ENCODE measurements at regions not wholly inside any gene's neighbourhood (a gene's known extent, or its start where the extent isn't known, plus 50 kb on each side); places are given as distances from the start of the nearest gene placed in this dataset.

DNA sequence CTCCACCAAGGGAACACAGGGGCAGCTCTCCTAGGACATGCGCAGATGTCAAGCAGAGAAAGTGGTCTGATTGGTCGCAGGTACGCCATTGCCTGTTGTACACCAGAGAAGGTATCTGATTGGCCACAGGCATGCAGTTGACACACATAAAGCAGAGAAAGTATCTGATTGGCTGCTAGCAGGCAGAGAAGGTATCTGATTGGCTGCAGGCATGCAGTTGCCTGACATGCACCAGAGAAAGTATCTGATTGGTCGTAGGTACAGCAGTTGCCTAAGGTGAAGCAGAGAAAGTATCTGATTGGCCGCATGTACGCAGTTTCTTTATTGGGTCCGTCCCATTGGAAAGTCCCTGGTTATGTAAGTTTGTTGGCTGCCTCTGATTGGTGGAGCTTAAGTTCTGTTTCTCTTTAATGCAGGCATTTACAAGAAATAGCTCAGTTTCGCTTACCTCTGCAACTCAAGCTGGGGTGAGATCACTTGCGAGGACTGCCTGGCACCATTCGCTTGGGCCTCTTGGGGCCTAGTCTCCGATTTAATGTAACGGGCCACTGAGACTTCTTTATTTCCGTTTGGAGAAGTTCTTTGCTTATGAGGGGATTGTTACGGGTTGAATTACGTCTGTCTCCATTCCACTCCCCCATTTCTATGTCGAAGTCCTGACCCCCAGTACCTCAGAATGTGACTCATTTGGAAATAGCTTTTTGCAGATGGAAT is 74.2 kb downstream of the SIK1 start:
- no peak overlapping the region for H3K9ac ChIP-seq (ENCODE audit: insufficient read length)
- H3K4me3 ChIP-seq, result no peak overlapping the region
- DNase-seq (ENCODE audit: low read depth, low spot score), result peak; percentile 35
- no peaks in the 10 kb centered on the region for H3K9me3 ChIP-seq (ENCODE audit: low read depth, low read length)
- TF ChIP-seq EZH2 (IDR thresholded peaks at IDR 0.05) (no peak), POLR2AphosphoS5 (IDR thresholded peaks at IDR 0.05; ENCODE audit: borderline replicate concordance, low read depth, low read length) (no peak), FOXP2 (optimal IDR thresholded peaks at IDR 0.05; ENCODE audit: control extremely low read depth, extremely low read length, insufficient read depth) (no peak)
- no peaks in the 10 kb centered on the region for H3K36me3 ChIP-seq (ENCODE audit: insufficient read depth, low read length)
- H3K27ac ChIP-seq, result peak overlapping the region; percentile 83

DNA sequence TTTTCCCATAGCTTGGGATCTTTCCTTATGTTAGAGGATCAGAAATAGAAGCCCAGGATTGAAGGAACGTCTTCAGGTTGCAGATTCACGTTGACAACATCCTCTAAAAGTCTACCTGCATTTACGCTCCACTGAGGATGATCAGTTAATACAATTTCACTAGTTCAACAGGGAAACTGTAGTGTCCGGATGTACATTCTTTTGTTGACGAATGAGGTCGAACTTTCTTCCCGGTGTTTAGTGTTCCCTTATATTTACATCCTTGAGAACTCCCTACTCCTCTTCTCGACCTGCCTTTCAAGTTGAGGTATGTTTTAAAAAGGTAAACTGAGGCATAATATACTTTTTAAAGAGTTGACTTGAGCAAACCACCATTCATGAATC is 74.8 kb downstream of the SIK1 start:
- no peak for TF ChIP-seq FOXP2 (optimal IDR thresholded peaks at IDR 0.05; ENCODE audit: control extremely low read depth, extremely low read length, insufficient read depth)
- no peak for TF ChIP-seq POLR2AphosphoS5 (IDR thresholded peaks at IDR 0.05; ENCODE audit: borderline replicate concordance, low read depth, low read length)
- no peak for TF ChIP-seq EZH2 (IDR thresholded peaks at IDR 0.05)
- Histone ChIP-seq H3K9ac (ENCODE audit: insufficient read length) (no peak overlapping the region), H3K9me3 (ENCODE audit: low read depth, low read length) (no peaks in the 10 kb centered on the region), H3K27ac (peak overlapping the region; percentile 5; the same call in 1 of the 2 replicates), H3K36me3 (ENCODE audit: insufficient read depth, low read length) (no peaks in the 10 kb centered on the region), H3K4me3 (no peak overlapping the region)
- no peak for DNase-seq (ENCODE audit: low read depth, low spot score)

DNA sequence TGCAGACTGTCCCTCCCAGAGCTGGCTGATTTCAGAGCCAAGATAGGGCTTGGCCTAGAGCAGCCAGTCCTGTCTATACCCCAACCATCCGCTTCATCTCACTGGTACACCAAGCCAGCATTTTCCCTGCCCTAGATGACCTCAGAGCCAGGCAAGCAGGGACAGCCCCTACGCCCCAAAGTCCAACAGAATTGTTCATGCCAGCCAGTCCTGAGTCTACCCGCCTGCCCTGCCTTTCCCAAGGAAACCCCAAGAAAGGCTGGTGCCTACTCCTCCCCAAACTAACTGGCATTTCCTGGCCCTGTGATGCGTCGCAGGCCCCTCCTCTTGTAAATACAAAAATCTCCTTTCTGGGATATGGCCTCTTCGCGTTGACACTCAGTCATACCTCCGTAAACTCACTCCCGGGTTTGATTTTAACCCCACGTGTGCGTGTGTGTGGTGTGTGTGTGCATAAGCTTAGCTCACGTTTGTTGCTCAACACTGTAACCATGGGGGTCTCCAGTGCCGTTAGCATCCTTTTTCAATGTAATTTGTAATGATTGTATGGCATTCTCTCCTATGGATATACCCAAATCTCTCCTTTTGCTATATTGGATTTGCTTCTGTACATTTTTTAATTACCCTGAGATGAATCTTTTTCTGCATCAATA is 75.3 kb downstream of the SIK1 start:
- Histone ChIP-seq H3K9me3 (ENCODE audit: low read depth, low read length) (no peaks in the 10 kb centered on the region), H3K4me3 (no peak overlapping the region), H3K36me3 (ENCODE audit: insufficient read depth, low read length) (no peaks in the 10 kb centered on the region), H3K9ac (ENCODE audit: insufficient read length) (no peak overlapping the region), H3K27ac (no peak overlapping the region)
- TF ChIP-seq EZH2 (IDR thresholded peaks at IDR 0.05) (no peak), POLR2AphosphoS5 (IDR thresholded peaks at IDR 0.05; ENCODE audit: borderline replicate concordance, low read depth, low read length) (no peak), FOXP2 (optimal IDR thresholded peaks at IDR 0.05; ENCODE audit: control extremely low read depth, extremely low read length, insufficient read depth) (no peak)
- DNase-seq (ENCODE audit: low read depth, low spot score), result no peak

DNA sequence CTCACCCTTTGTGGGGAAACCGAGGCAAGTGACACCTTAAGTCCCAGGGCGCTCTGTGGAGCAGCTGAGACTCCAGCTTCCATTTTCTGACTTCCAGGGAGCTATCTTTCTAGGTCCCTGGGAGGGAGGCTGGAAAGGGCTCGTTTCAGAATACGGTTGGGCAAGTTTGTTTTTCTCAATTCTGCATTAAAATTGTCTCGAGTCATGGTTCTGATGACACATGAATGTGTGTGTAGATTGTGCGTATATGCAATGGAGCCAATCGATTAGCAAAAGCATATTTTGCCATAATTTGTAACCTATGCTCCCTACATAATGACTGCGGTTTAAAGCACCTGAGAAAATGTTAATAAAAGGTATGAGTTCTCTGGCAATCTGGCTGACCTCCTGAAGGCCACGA is 77.3 kb downstream of the SIK1 start:
- H3K4me3 ChIP-seq, result no peak overlapping the region
- no peak overlapping the region for H3K27ac ChIP-seq
- no peak for TF ChIP-seq FOXP2 (optimal IDR thresholded peaks at IDR 0.05; ENCODE audit: control extremely low read depth, extremely low read length, insufficient read depth)
- no peak for TF ChIP-seq EZH2 (IDR thresholded peaks at IDR 0.05)
- no peak for TF ChIP-seq POLR2AphosphoS5 (IDR thresholded peaks at IDR 0.05; ENCODE audit: borderline replicate concordance, low read depth, low read length)
- DNase-seq (ENCODE audit: low read depth, low spot score), result no peak
- no peaks in the 10 kb centered on the region for H3K9me3 ChIP-seq (ENCODE audit: low read depth, low read length)
- no peaks in the 10 kb centered on the region for H3K36me3 ChIP-seq (ENCODE audit: insufficient read depth, low read length)
- H3K9ac ChIP-seq (ENCODE audit: insufficient read length), result no peak overlapping the region

DNA sequence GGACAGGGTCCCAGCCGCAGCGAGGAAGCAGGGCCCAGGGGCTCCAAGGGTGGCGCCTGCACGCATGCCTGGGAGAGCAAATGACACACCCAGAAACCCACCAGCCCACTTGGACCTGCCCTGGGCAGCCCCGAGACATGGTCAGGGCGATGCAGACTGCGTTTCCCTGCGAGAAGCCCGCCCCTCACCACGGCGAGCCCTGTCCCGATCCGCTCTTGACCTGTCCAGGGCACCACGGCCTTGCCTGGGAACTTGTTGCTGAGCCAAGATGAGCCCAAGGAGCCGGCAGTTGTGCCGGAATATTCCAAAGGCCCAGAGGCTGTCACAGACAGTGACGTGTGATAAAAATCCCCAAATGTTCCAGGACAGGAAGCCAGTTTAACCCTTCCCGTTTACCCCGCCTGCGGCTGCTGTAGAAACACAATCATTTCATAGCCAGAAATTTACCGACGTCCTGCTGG is 78.1 kb downstream of the SIK1 start:
- H3K27ac ChIP-seq, result no peak overlapping the region

DNA sequence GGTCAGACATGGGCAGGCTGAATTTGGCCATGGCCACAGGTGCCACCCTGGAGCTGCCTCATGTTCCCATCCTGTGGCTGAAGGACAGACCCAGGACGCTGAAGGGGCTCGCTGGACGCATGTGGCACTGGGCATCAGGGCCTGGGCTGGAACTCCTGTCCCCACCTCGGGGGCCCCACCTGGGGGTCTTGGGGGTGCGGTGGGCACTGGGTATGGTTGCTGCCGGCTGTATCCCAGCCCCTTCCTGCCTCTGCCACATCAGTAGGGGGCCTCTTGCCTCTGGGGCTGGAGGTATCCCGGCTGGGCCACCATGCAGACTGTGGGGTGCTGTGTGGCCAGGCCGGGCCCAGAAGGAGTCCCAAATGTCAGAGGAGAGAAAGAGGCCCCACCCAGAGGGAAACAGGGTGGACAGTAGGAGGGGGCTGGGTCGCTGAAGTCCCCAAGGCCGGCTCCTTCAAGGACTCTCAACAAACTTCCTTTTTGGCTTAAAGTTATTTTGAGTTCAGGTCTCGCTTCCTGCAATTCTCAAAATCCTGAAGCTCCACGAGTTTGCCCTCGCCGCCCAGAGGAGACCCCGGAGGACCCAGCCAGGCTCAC is 78.7 kb downstream of the SIK1 start:
- no peaks in the 10 kb centered on the region for H3K9me3 ChIP-seq (ENCODE audit: low read depth, low read length)
- no peak overlapping the region for H3K9ac ChIP-seq (ENCODE audit: insufficient read length)
- no peak overlapping the region for H3K27ac ChIP-seq
- TF ChIP-seq FOXP2 (optimal IDR thresholded peaks at IDR 0.05; ENCODE audit: control extremely low read depth, extremely low read length, insufficient read depth) (no peak), POLR2AphosphoS5 (IDR thresholded peaks at IDR 0.05; ENCODE audit: borderline replicate concordance, low read depth, low read length) (no peak)
- no peak for DNase-seq (ENCODE audit: low read depth, low spot score)
- no peaks in the 10 kb centered on the region for H3K36me3 ChIP-seq (ENCODE audit: insufficient read depth, low read length)
- H3K4me3 ChIP-seq, result no peak overlapping the region

More for the DNA sequence above, 78.1 kb downstream of the SIK1 start:
- H3K4me3 ChIP-seq, result no peak overlapping the region
- DNase-seq (ENCODE audit: low read depth, low spot score), result no peak
- no peaks in the 10 kb centered on the region for H3K9me3 ChIP-seq (ENCODE audit: low read depth, low read length)
- TF ChIP-seq EZH2 (IDR thresholded peaks at IDR 0.05), result no peak
- TF ChIP-seq FOXP2 (optimal IDR thresholded peaks at IDR 0.05; ENCODE audit: control extremely low read depth, extremely low read length, insufficient read depth), result no peak
- no peak for TF ChIP-seq POLR2AphosphoS5 (IDR thresholded peaks at IDR 0.05; ENCODE audit: borderline replicate concordance, low read depth, low read length)
- no peaks in the 10 kb centered on the region for H3K36me3 ChIP-seq (ENCODE audit: insufficient read depth, low read length)
- no peak overlapping the region for H3K9ac ChIP-seq (ENCODE audit: insufficient read length)

DNA sequence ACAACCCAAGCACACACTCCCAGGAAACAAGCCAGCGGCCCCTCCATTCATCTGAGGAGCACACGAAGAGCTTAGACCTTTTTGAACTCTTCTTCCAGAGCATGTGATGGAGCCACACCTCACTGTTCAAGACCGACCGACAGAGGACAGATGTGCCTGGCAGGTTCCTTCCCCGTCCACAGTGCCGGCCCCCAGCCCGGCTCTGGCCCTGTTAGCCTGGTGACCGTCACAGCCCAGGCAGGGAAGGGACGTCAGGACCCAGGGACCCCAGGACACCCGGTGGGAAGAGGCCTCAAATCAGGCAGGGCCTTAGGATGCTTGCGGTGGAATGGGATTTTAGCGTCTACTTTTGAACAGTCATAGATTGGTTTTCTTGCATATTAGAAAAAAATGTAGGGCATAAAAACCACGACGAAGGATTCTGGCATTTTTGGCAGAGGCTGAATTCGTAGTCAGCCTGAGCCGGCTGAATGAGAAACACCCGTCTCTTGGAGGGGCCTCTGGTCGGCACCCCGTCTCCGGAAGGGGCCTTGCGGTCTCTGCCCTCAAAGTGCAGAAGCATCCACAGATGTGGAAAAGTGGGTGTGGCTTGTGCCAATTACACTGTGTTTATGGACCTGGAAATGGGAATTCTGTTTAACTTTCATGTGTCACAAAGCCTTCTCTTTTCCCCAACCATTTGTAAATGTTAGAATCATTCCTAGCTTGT is 79.3 kb downstream of the SIK1 start:
- no peak for DNase-seq (ENCODE audit: low read depth, low spot score)
- no peak overlapping the region for H3K9ac ChIP-seq (ENCODE audit: insufficient read length)
- H3K4me3 ChIP-seq, result no peak overlapping the region
- no peaks in the 10 kb centered on the region for H3K36me3 ChIP-seq (ENCODE audit: insufficient read depth, low read length)
- no peaks in the 10 kb centered on the region for H3K9me3 ChIP-seq (ENCODE audit: low read depth, low read length)
- TF ChIP-seq EZH2 (IDR thresholded peaks at IDR 0.05), result no peak
- no peak for TF ChIP-seq FOXP2 (optimal IDR thresholded peaks at IDR 0.05; ENCODE audit: control extremely low read depth, extremely low read length, insufficient read depth)
- no peak for TF ChIP-seq POLR2AphosphoS5 (IDR thresholded peaks at IDR 0.05; ENCODE audit: borderline replicate concordance, low read depth, low read length)
- no peak overlapping the region; the same call in 1 of the 2 replicates for H3K27ac ChIP-seq

DNA sequence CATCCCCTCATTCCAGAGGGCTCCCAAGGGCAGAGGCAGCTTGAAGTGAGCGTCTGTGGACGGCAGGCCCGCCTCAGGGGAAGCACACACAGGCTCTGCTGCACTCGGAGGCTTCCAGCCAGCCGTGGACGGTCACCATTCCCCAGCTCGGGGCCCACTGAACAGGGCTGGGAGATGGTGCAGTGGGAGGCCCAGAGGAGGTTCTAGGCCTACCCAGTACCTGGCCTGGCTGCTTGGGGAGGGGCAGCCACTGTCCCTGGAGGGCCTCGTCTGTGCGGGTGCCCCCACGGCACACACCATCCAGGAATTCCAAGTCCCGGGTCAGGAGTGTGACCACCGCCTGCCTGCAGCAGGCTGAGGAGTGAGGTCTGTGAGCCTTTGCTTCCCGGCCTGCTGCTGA is 80.4 kb downstream of the SIK1 start:
- H3K9ac ChIP-seq (ENCODE audit: insufficient read length), result no peak overlapping the region
- TF ChIP-seq EZH2 (IDR thresholded peaks at IDR 0.05) (no peak), POLR2AphosphoS5 (IDR thresholded peaks at IDR 0.05; ENCODE audit: borderline replicate concordance, low read depth, low read length) (no peak), FOXP2 (optimal IDR thresholded peaks at IDR 0.05; ENCODE audit: control extremely low read depth, extremely low read length, insufficient read depth) (no peak)

More for the DNA sequence above, 80.4 kb downstream of the SIK1 start:
- Histone ChIP-seq H3K27ac (no peak overlapping the region), H3K9me3 (ENCODE audit: low read depth, low read length) (no peaks in the 10 kb centered on the region), H3K36me3 (ENCODE audit: insufficient read depth, low read length) (no peaks in the 10 kb centered on the region), H3K4me3 (no peak overlapping the region)
- no peak for DNase-seq (ENCODE audit: low read depth, low spot score)

All from SK-N-MC (cell line).